Vagina (tissue), 2 donors: ENCODE measurements at regions not wholly inside any gene's neighbourhood (a gene's known extent, or its start where the extent isn't known, plus 50 kb on each side); places are given as distances from the start of the nearest gene placed in this dataset.
A peak's percentile ranks its signal among the peaks of the same experiment; 100 is the strongest.

Experiments used
- DNase-seq, 2 donors: peaks; one replicate each; pipeline ENCODE4 v3.0.0-alpha.2; 2017; ENCODE audit errors: extremely low spot score in 2 of 2
- H3K27ac ChIP-seq: fragments of 200-600 bp; sonication (generic); one replicate; pipeline ENCODE4 v1.5.1; 2019
- H3K27me3 ChIP-seq: fragments of 200-600 bp; sonication (generic); one replicate; pipeline ENCODE4 v1.5.1; 2019
- H3K36me3 ChIP-seq, 2 donors: fragments of 200-600 bp; sonication (generic); one replicate each; pipeline ENCODE4 v1.5.1; 2017 to 2019
- H3K4me1 ChIP-seq: fragments of 200-600 bp; sonication (generic); one replicate; pipeline ENCODE4 v1.5.1; 2019
- H3K4me3 ChIP-seq, 2 donors: fragments of 200-600 bp; sonication (generic); 1 replicate in 1 of 2; 2 replicates in 1 of 2; pipeline ENCODE4 v1.5.1; 2016 to 2019
- H3K9me3 ChIP-seq: fragments of 200-600 bp; sonication (generic); one replicate; pipeline ENCODE4 v1.5.1; 2019
- POLR2A ChIP-seq, 2 donors: fragments of 450-650 bp; IDR thresholded peaks; one replicate each; pipeline ENCODE4 v1.6.1; 2017; ENCODE audit warnings: antibody characterized with exemption in 2 of 2, mild to moderate bottlenecking in 2 of 2, moderate library complexity in 2 of 2
- POLR2AphosphoS5 ChIP-seq, 2 donors: sonication (generic); formaldehyde crosslinking; IDR thresholded peaks; one replicate each; pipeline ENCODE4 v1.9.0; 2017; ENCODE audit warnings: antibody characterized with exemption in 2 of 2, mild to moderate bottlenecking in 2 of 2, low read depth in 1 of 2; ENCODE audit not compliant: insufficient read depth in 1 of 2
- intact Hi-C: fragments of 100-400 bp; cut with DNase I; formaldehyde crosslinking; loops from one replicate; pipeline ENCODE4 v1.15.1; 2023
- TF ChIP-seq, protein P1 (sequence below), 3 experiments: fragments of 450-650 bp in 2 of 3; fragments of 200-600 bp in 1 of 3; sonication (generic) in 1 of 3; IDR thresholded peaks; one replicate each; pipeline ENCODE4 v1.5.1; 2017 to 2019; ENCODE audit warnings: antibody characterized with exemption in 3 of 3, mild to moderate bottlenecking in 2 of 3, moderate library complexity in 2 of 3

DNA sequence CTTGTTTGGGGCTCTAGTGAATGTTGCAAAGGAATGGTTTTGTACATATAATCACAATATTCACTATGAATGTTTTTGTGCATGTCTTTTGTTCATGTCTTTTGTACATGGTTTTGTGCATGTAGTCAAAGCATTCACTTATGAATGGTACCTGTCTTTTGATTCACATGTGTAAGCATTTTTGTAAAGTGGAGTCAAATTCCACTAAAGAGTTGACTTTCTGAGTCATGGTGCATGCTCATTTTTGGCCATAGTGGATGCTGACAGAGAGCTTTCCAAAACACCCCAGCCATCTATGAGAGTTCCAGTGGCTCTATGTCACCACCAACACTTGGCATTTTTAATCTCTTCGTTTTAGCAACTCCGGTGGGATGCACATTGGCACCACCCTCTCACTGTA lies 1185.9 kb upstream of the TMEM132C start:
- DNase-seq: no peak
- Histone ChIP-seq H3K36me3 (no peaks in the 10 kb centered on the region), H3K27ac (no peak overlapping the region), H3K27me3 (no peaks in the 10 kb centered on the region), H3K4me3 (no peak overlapping the region), H3K9me3 (no peaks in the 10 kb centered on the region), H3K4me1 (peaks cover 4% of the 10 kb centered on the region)
- TF ChIP-seq POLR2AphosphoS5 (IDR thresholded peaks at IDR 0.05; ENCODE audit: insufficient read depth in 1 of 2, low read depth in 1 of 2): no peak
- TF ChIP-seq POLR2A (IDR thresholded peaks at IDR 0.05): no peak
- TF ChIP-seq, protein P1, sequence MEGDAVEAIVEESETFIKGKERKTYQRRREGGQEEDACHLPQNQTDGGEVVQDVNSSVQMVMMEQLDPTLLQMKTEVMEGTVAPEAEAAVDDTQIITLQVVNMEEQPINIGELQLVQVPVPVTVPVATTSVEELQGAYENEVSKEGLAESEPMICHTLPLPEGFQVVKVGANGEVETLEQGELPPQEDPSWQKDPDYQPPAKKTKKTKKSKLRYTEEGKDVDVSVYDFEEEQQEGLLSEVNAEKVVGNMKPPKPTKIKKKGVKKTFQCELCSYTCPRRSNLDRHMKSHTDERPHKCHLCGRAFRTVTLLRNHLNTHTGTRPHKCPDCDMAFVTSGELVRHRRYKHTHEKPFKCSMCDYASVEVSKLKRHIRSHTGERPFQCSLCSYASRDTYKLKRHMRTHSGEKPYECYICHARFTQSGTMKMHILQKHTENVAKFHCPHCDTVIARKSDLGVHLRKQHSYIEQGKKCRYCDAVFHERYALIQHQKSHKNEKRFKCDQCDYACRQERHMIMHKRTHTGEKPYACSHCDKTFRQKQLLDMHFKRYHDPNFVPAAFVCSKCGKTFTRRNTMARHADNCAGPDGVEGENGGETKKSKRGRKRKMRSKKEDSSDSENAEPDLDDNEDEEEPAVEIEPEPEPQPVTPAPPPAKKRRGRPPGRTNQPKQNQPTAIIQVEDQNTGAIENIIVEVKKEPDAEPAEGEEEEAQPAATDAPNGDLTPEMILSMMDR (IDR thresholded peaks at IDR 0.05): no peak
- intact Hi-C loops: no loop called here

DNA sequence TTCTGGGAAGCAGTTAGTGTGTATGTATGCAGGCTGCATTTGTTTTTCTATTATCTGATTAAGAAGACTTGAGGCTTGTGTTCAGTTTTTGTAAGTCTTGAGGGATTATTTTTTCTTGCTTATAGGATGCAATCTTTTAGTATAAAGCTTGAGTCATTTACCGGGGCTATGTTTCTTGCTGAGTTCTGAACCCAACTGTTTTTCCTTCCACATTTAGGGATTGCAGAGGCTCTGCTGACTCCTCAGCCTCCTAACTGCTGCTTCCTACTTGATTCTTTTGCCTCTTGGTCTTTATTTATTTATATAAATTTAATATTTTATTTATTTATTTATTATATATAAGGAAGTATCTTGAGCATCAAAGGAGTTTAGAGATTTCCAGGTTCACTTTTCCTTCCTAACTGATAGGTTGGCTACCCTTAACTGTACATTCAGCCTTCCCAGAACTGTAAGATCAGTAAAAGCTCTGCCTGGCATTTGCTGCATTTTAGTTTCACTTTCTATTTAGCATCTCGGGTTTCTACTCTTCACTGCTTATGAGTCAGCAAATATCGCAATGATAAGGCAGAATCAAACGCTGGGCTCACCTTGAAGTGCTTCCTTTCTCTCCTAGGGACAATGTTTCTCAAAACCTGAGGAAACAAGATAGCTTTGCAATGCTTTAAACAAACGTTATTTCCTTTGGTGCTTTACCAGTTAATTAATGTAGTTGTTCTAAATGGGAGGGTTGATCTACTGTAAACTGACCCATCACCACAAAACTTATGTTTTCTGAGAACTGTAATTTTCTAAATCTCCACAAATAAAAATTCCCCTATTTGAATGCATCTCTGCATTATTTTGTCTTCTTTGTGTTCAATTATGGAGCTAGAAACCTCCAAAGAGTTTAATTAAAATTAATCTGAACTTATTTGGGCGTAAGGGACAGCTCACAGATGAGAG lies 1183.7 kb upstream of the TMEM132C start:
- H3K27me3 ChIP-seq: no peaks in the 10 kb centered on the region
- intact Hi-C loops: no loop called here
- H3K27ac ChIP-seq: no peak overlapping the region
- peaks cover 4% of the 10 kb centered on the region for H3K4me1 ChIP-seq
- TF ChIP-seq POLR2A (IDR thresholded peaks at IDR 0.05) (no peak), POLR2AphosphoS5 (IDR thresholded peaks at IDR 0.05; ENCODE audit: insufficient read depth in 1 of 2, low read depth in 1 of 2) (peak in 1 of 2 donors; percentile 51)
- TF ChIP-seq, protein P1 (IDR thresholded peaks at IDR 0.05): no peak
- H3K9me3 ChIP-seq: no peaks in the 10 kb centered on the region
- H3K36me3 ChIP-seq: no peaks in the 10 kb centered on the region
- peak overlapping the region; percentile 41 to 42 for H3K4me3 ChIP-seq
- DNase-seq: no peak

DNA sequence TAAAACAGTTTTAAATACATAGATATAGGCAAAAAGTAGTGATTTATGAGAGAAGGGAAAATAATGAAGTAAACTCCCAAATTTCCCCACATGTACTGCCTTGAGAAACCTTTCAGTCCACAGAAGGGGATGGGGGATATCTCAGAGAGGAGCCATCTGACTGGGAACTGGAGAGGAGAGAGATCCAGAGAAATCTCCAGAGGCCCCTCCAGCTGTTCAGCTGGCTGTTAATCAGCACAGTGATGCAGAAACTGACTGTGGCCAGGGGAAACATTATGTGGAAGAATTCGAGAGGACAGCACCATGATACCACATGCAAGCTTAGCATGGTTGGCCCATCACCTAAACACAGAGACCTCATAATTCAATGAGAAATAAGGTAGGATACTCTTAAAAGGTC lies 1165.9 kb upstream of the TMEM132C start:
- H3K9me3 ChIP-seq: no peaks in the 10 kb centered on the region
- DNase-seq: no peak
- no peaks in the 10 kb centered on the region for H3K36me3 ChIP-seq
- TF ChIP-seq POLR2AphosphoS5 (IDR thresholded peaks at IDR 0.05; ENCODE audit: insufficient read depth in 1 of 2, low read depth in 1 of 2): no peak
- TF ChIP-seq, protein P1 (IDR thresholded peaks at IDR 0.05): no peak
- TF ChIP-seq POLR2A (IDR thresholded peaks at IDR 0.05): no peak
- no peaks in the 10 kb centered on the region for H3K4me1 ChIP-seq
- no peaks in the 10 kb centered on the region for H3K27me3 ChIP-seq
- H3K4me3 ChIP-seq: no peak overlapping the region
- intact Hi-C loops: no loop called here
- no peak overlapping the region for H3K27ac ChIP-seq

DNA sequence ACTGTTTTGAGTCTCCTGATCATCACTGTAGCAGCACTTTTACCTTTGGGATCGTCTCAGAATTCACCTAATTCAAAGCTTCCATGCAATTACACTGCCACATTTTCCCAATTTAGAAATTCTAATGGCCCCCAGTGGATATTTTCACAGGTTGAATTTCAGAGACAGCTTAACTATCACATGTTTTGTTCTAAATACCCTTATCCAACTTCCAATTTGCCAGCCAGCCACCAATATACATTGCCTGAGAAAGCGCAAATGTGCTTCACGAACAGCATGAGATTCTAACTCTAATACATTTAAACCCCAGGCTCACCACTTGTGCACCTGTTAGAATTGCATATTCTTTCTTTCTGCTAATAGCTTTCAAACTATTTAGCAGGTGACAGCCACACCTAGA lies 1160.9 kb upstream of the TMEM132C start:
- TF ChIP-seq POLR2AphosphoS5 (IDR thresholded peaks at IDR 0.05; ENCODE audit: insufficient read depth in 1 of 2, low read depth in 1 of 2): no peak
- TF ChIP-seq POLR2A (IDR thresholded peaks at IDR 0.05): no peak
- TF ChIP-seq, protein P1 (IDR thresholded peaks at IDR 0.05): no peak
- Histone ChIP-seq H3K4me1 (no peaks in the 10 kb centered on the region), H3K27ac (no peak overlapping the region), H3K4me3 (no peak overlapping the region), H3K27me3 (no peaks in the 10 kb centered on the region), H3K36me3 (no peaks in the 10 kb centered on the region), H3K9me3 (no peaks in the 10 kb centered on the region)
- DNase-seq: no peak
- intact Hi-C loops: no loop called here

DNA sequence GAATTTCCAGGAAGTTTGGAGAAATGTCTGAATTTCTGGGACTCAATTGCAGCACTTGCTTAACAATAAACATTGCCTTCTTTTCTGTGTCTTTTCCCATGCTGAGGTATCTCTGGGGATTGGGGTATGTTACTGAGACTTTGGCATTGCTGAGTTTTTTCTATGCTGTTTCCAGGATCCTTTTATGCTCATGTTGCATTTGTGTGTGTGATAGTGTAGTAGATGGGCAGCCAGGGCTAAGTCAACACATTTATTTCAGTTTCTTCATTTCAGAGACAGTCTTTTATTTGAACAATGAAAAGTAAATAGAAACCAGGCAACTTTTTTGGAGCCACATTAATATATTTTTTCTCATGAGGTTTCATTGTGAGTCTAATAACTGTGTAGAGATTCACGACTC lies 1160.3 kb upstream of the TMEM132C start:
- no peaks in the 10 kb centered on the region for H3K36me3 ChIP-seq
- H3K9me3 ChIP-seq: no peaks in the 10 kb centered on the region
- no peaks in the 10 kb centered on the region for H3K27me3 ChIP-seq
- TF ChIP-seq POLR2AphosphoS5 (IDR thresholded peaks at IDR 0.05; ENCODE audit: insufficient read depth in 1 of 2, low read depth in 1 of 2) (no peak), POLR2A (IDR thresholded peaks at IDR 0.05) (no peak)
- TF ChIP-seq, protein P1 (IDR thresholded peaks at IDR 0.05): no peak
- intact Hi-C loops: no loop called here
- no peak for DNase-seq
- no peak overlapping the region for H3K27ac ChIP-seq
- H3K4me3 ChIP-seq: no peak overlapping the region
- no peaks in the 10 kb centered on the region for H3K4me1 ChIP-seq
